ENCODE measurements at regions not wholly inside any gene's neighbourhood (a gene's known extent, or its start where the extent isn't known, plus 50 kb on each side); places are given as distances from the start of the nearest gene placed in this dataset.

DNA sequence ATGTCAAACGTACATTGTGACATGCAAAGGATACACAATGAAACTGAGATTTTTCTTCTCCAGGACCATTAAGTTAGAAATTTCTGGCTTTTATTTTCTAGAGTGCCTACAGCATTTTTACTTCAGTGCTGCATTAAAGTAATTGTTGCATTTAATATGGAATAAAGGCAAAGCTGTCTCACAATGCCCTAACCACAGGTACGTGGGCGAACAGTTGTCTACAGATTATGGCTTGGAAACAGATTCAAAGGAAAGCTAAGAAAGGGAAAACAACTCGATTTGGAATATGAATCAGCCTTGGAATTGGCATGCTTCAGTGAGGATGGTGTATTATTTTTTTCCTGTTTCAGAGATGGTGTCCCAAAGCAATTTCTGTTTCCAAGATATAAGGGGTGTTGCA is 79.1 kb upstream of the TUSC7 start:
- DNase-seq (ENCODE audit: low read depth in 2 of 2), result no peak
- no peak overlapping the region for H3K4me3 ChIP-seq (replicated peaks in 1 of 2; ENCODE audit: low read depth in 2 of 2, low read length in 2 of 2)
- TF ChIP-seq, protein P1, sequence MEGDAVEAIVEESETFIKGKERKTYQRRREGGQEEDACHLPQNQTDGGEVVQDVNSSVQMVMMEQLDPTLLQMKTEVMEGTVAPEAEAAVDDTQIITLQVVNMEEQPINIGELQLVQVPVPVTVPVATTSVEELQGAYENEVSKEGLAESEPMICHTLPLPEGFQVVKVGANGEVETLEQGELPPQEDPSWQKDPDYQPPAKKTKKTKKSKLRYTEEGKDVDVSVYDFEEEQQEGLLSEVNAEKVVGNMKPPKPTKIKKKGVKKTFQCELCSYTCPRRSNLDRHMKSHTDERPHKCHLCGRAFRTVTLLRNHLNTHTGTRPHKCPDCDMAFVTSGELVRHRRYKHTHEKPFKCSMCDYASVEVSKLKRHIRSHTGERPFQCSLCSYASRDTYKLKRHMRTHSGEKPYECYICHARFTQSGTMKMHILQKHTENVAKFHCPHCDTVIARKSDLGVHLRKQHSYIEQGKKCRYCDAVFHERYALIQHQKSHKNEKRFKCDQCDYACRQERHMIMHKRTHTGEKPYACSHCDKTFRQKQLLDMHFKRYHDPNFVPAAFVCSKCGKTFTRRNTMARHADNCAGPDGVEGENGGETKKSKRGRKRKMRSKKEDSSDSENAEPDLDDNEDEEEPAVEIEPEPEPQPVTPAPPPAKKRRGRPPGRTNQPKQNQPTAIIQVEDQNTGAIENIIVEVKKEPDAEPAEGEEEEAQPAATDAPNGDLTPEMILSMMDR (IDR thresholded peaks at IDR 0.05; ENCODE audit: low read depth, low read length), result no peak

GRCh38 chr3:116639641-116640040 is 69.9 kb upstream of the TUSC7 start:
- no peak overlapping the region for H3K4me3 ChIP-seq (replicated peaks in 1 of 2; ENCODE audit: low read depth in 2 of 2, low read length in 2 of 2)
- no peak for DNase-seq (ENCODE audit: low read depth in 2 of 2)
- TF ChIP-seq, protein P1 (IDR thresholded peaks at IDR 0.05; ENCODE audit: low read depth, low read length), result no peak

- DNase-seq (ENCODE audit: low read depth in 2 of 2), result no peak
- TF ChIP-seq, protein P1 (IDR thresholded peaks at IDR 0.05; ENCODE audit: low read depth, low read length), result no peak
- no peak overlapping the region for H3K4me3 ChIP-seq (replicated peaks in 1 of 2; ENCODE audit: low read depth in 2 of 2, low read length in 2 of 2)
These were observed 69.5 kb upstream of the TUSC7 start for GRCh38 chr3:116640109-116640508.

DNA sequence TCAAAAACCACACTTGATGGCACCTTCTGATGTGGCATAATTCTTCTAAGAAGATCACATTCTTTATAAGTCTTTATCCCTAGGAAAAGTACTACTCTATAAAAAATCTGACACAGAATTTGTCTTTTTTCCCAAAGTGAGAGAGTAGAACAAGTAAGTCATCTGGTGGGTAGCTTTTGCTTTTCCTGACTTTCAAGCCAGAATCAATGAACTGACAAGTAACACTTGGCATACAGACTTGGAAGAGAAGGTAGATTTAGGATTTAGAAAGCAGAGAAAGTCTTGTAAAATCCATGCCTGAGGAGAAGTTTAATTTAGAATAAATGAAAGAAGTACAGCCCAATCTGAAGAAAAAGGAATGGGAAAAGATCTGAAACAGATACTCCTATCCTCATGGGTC is 66.6 kb upstream of the TUSC7 start:
- H3K4me3 ChIP-seq (replicated peaks in 1 of 2; ENCODE audit: low read depth in 2 of 2, low read length in 2 of 2), result no peak overlapping the region
- no peak for DNase-seq (ENCODE audit: low read depth in 2 of 2)
- TF ChIP-seq, protein P1 (IDR thresholded peaks at IDR 0.05; ENCODE audit: low read depth, low read length), result no peak

GRCh38 chr3:116647996-116648395 is 61.6 kb upstream of the TUSC7 start:
- TF ChIP-seq, protein P1 (IDR thresholded peaks at IDR 0.05; ENCODE audit: low read depth, low read length), result no peak
- no peak overlapping the region for H3K4me3 ChIP-seq (replicated peaks in 1 of 2; ENCODE audit: low read depth in 2 of 2, low read length in 2 of 2)
- no peak for DNase-seq (ENCODE audit: low read depth in 2 of 2)
